T-cell (primary cell): ENCODE measurements at regions not wholly inside any gene's neighbourhood (a gene's known extent, or its start where the extent isn't known, plus 50 kb on each side); places are given as distances from the start of the nearest gene placed in this dataset.

ENCODE experiments used
- ATAC-seq, 4 experiments: fragments of 200-7000 bp in 3 of 4; fragments of 150-1000 bp in 1 of 4; cut with Tn5 transposase; replicated peaks in 1 of 4; 1 replicate in 3 of 4; 2 replicates in 1 of 4; pipeline ENCODE4 v1.10.0; 2021; ENCODE audit warnings: moderate library complexity in 3 of 4, mild to moderate bottlenecking in 2 of 4, moderate number of reproducible peaks in 1 of 4
- CTCF ChIA-PET, 2 donors: fragments of 300-600 bp; sonication (Branson Sonifier 250); formaldehyde crosslinking; loops; one replicate each; lab custom pipeline; 2022; ENCODE audit warnings: antibody characterized with exemption in 2 of 2; lab: Charles Lee
- POLR2A ChIA-PET, 2 donors: fragments of 300-600 bp; sonication (Branson Sonifier 250); formaldehyde crosslinking; loops; one replicate each; lab custom pipeline; 2022; ENCODE audit warnings: antibody characterized with exemption in 2 of 2; lab: Charles Lee
- DNase-seq, 35 experiments: peaks; one replicate each; pipeline versions ENCODE4 v3.0.0 to v3.0.0-alpha.2; 2013 to 2023
- H3K27ac ChIP-seq: one replicate; pipeline ENCODE4 v1.5.1; 2013; ENCODE audit warnings: low read length
- H3K27me3 ChIP-seq, 2 experiments: replicated peaks in 1 of 2; 1 replicate in 1 of 2; 2 replicates in 1 of 2; pipeline versions ENCODE4 v1.6.1 to v1.7.0; 2013; ENCODE audit warnings: low read length in 1 of 2, mixed read lengths in 1 of 2; ENCODE audit not compliant: control insufficient read depth in 2 of 2, insufficient read depth in 2 of 2; ENCODE audit errors: extremely low read depth in 1 of 2
- H3K36me3 ChIP-seq, 2 donors: 1 replicate in 1 of 2; 2 replicates in 1 of 2; pipeline versions ENCODE4 v1.6.1 to v1.7.0; 2013; ENCODE audit warnings: low read length in 1 of 2; ENCODE audit not compliant: control insufficient read depth in 2 of 2, insufficient read depth in 1 of 2; ENCODE audit errors: extremely low read depth in 1 of 2
- H3K4me1 ChIP-seq, 2 experiments: 1 replicate in 1 of 2; 2 replicates in 1 of 2; pipeline versions ENCODE4 v1.6.1 to v1.7.0; 2013; ENCODE audit warnings: low read length in 2 of 2, mixed read lengths in 1 of 2; ENCODE audit not compliant: insufficient read depth in 2 of 2, control insufficient read depth in 1 of 2; ENCODE audit errors: extremely low read depth in 1 of 2
- H3K4me3 ChIP-seq, 2 donors: 1 replicate in 1 of 2; 2 replicates in 1 of 2; pipeline versions ENCODE4 v1.5.1 to v1.7.0; 2013; ENCODE audit warnings: mild to moderate bottlenecking in 2 of 2, low read length in 1 of 2, moderate library complexity in 1 of 2; ENCODE audit not compliant: control insufficient read depth in 1 of 2; ENCODE audit errors: extremely low read depth in 1 of 2
- H3K9me3 ChIP-seq: 2 replicates; pipeline ENCODE4 v1.7.0; 2013
- H3K27ac Mint-ChIP-seq, 2 donors: one replicate each; pipeline ENCODE4 v1.8.0; 2020 to 2021; ENCODE audit warnings: mild to moderate bottlenecking in 2 of 2, mixed read lengths in 2 of 2
- H3K27me3 Mint-ChIP-seq, 2 donors: one replicate each; pipeline ENCODE4 v1.8.0; 2021 to 2022; ENCODE audit warnings: mixed read lengths in 2 of 2
- H3K36me3 Mint-ChIP-seq: one replicate; pipeline ENCODE4 v1.8.0; 2021; ENCODE audit warnings: mixed read lengths
- H3K4me1 Mint-ChIP-seq, 3 donors: one replicate each; pipeline ENCODE4 v1.8.0; 2020 to 2022; ENCODE audit warnings: mixed read lengths in 3 of 3, mild to moderate bottlenecking in 1 of 3
- H3K4me3 Mint-ChIP-seq, 3 donors: one replicate each; pipeline ENCODE4 v1.8.0; 2020 to 2022; ENCODE audit warnings: mild to moderate bottlenecking in 3 of 3, mixed read lengths in 3 of 3, moderate library complexity in 3 of 3
- H3K9me3 Mint-ChIP-seq, 3 donors: one replicate each; pipeline ENCODE4 v1.8.0; 2020 to 2022; ENCODE audit warnings: mixed read lengths in 3 of 3
- WGBS: methylation state at CpG from one replicate; pipeline ENCODE4 v1.1.5; 2013; ENCODE audit warnings: missing lambda C conversion rate; ENCODE audit not compliant: insufficient coverage; 5-methylcytosine and 5-hydroxymethylcytosine counted together

GRCh38 chr4:124322234-124323065 is 390.1 kb downstream of the ANKRD50 start:
- ChIA-PET POLR2A (no interaction called here), CTCF (interaction anchor here in 1 of 2 donors (0.6 kb wide), 1 partner anchor 387 kb away, joined by 3 read pairs; no protein-coding TSS in a partner anchor)
- Mint-ChIP-seq H3K36me3 (no peaks in the 10 kb centered on the region), H3K27ac (no peak overlapping the region), H3K9me3 (no peaks in the 10 kb centered on the region), H3K27me3 (no peaks in the 10 kb centered on the region), H3K4me1 (no peaks in the 10 kb centered on the region), H3K4me3 (no peak overlapping the region)
- H3K4me3 ChIP-seq: no peak overlapping the region
- peak in 1 of 4 experiments; percentile 43 for ATAC-seq
- H3K36me3 ChIP-seq: no peaks in the 10 kb centered on the region
- no peaks in the 10 kb centered on the region for H3K4me1 ChIP-seq
- no peak overlapping the region for H3K27ac ChIP-seq
- DNase-seq: peak in 1 of 35 experiments; percentile 33
- no CpG with 5 or more reads among the region's 8 CpGs for WGBS
- H3K27me3 ChIP-seq: no peaks in the 10 kb centered on the region
- H3K9me3 ChIP-seq: no peaks in the 10 kb centered on the region

- H3K4me3 ChIP-seq: no peak overlapping the region
- no peak overlapping the region for H3K4me3 Mint-ChIP-seq
- no peaks in the 10 kb centered on the region for H3K36me3 ChIP-seq
- no peaks in the 10 kb centered on the region for H3K4me1 Mint-ChIP-seq
- ChIA-PET CTCF (no interaction called here), POLR2A (no interaction called here)
- H3K27me3 Mint-ChIP-seq: no peaks in the 10 kb centered on the region
- H3K27ac ChIP-seq: no peak overlapping the region
- no peaks in the 10 kb centered on the region for H3K36me3 Mint-ChIP-seq
- H3K9me3 Mint-ChIP-seq: no peaks in the 10 kb centered on the region
- H3K9me3 ChIP-seq: no peaks in the 10 kb centered on the region
- H3K27ac Mint-ChIP-seq: no peak overlapping the region
- H3K27me3 ChIP-seq: no peaks in the 10 kb centered on the region
- ATAC-seq (no peak), DNase-seq (no peak)
- no peaks in the 10 kb centered on the region for H3K4me1 ChIP-seq
These were observed 386.8 kb downstream of the ANKRD50 start for GRCh38 chr4:124325690-124326089.

- no peaks in the 10 kb centered on the region for H3K9me3 Mint-ChIP-seq
- Histone ChIP-seq H3K4me3 (no peak overlapping the region), H3K36me3 (no peaks in the 10 kb centered on the region), H3K9me3 (no peaks in the 10 kb centered on the region), H3K27ac (no peak overlapping the region), H3K4me1 (no peaks in the 10 kb centered on the region), H3K27me3 (no peaks in the 10 kb centered on the region)
- H3K4me3 Mint-ChIP-seq: no peak overlapping the region
- no peaks in the 10 kb centered on the region for H3K27me3 Mint-ChIP-seq
- POLR2A ChIA-PET: no interaction called here
- CTCF ChIA-PET: interaction anchor here in 1 of 2 donors (0.5 kb wide), 1 partner anchor 1155 kb away, joined by 3 read pairs; no protein-coding TSS in a partner anchor
- no peaks in the 10 kb centered on the region for H3K36me3 Mint-ChIP-seq
- no peak for ATAC-seq
- H3K4me1 Mint-ChIP-seq: no peaks in the 10 kb centered on the region
- no peak overlapping the region for H3K27ac Mint-ChIP-seq
- DNase-seq: no peak
These were observed 383.4 kb downstream of the ANKRD50 start for GRCh38 chr4:124329134-124329533.

GRCh38 chr4:124330045-124330444 is 382.5 kb downstream of the ANKRD50 start:
- ATAC-seq: no peak
- H3K27me3 Mint-ChIP-seq: no peaks in the 10 kb centered on the region
- Histone ChIP-seq H3K9me3 (no peaks in the 10 kb centered on the region), H3K4me3 (no peak overlapping the region), H3K27me3 (no peaks in the 10 kb centered on the region), H3K4me1 (no peaks in the 10 kb centered on the region), H3K27ac (no peak overlapping the region), H3K36me3 (no peaks in the 10 kb centered on the region)
- ChIA-PET CTCF (no interaction called here), POLR2A (no interaction called here)
- WGBS: 78% methylated on average over 1 of the region's 3 CpGs
- no peak overlapping the region for H3K4me3 Mint-ChIP-seq
- H3K4me1 Mint-ChIP-seq: no peaks in the 10 kb centered on the region
- no peak for DNase-seq
- H3K9me3 Mint-ChIP-seq: no peaks in the 10 kb centered on the region
- no peaks in the 10 kb centered on the region for H3K36me3 Mint-ChIP-seq
- no peak overlapping the region for H3K27ac Mint-ChIP-seq

GRCh38 chr4:124331781-124332180 is 380.8 kb downstream of the ANKRD50 start:
- no CpG with 5 or more reads among the region's 1 CpG for WGBS
- no peak for DNase-seq
- H3K27me3 Mint-ChIP-seq: no peaks in the 10 kb centered on the region
- no peak overlapping the region for H3K4me3 Mint-ChIP-seq
- Histone ChIP-seq H3K4me1 (no peaks in the 10 kb centered on the region), H3K9me3 (no peaks in the 10 kb centered on the region), H3K27me3 (no peaks in the 10 kb centered on the region), H3K27ac (no peak overlapping the region), H3K36me3 (no peaks in the 10 kb centered on the region), H3K4me3 (no peak overlapping the region)
- no peaks in the 10 kb centered on the region for H3K36me3 Mint-ChIP-seq
- ChIA-PET POLR2A (no interaction called here), CTCF (interaction anchor here in 1 of 2 donors (0.6 kb wide), 1 partner anchor 51 kb away, joined by 3 read pairs; no protein-coding TSS in a partner anchor)
- no peak for ATAC-seq
- no peaks in the 10 kb centered on the region for H3K4me1 Mint-ChIP-seq
- no peak overlapping the region for H3K27ac Mint-ChIP-seq
- H3K9me3 Mint-ChIP-seq: no peaks in the 10 kb centered on the region

- H3K27ac ChIP-seq: no peak overlapping the region
- POLR2A ChIA-PET: no interaction called here
- H3K4me1 ChIP-seq: no peaks in the 10 kb centered on the region
- no peak overlapping the region for H3K4me3 ChIP-seq
- Mint-ChIP-seq H3K4me1 (no peaks in the 10 kb centered on the region), H3K36me3 (no peaks in the 10 kb centered on the region), H3K27ac (no peak overlapping the region), H3K27me3 (peaks cover 3 to 5% of the 10 kb centered on the region in 2 donors), H3K9me3 (no peaks in the 10 kb centered on the region), H3K4me3 (no peak overlapping the region)
- no peaks in the 10 kb centered on the region for H3K27me3 ChIP-seq
- no CpG with 5 or more reads among the region's 4 CpGs for WGBS
- no peaks in the 10 kb centered on the region for H3K9me3 ChIP-seq
- ATAC-seq (no peak), DNase-seq (no peak)
- CTCF ChIA-PET: interaction anchor here (0.9 to 1.8 kb wide), 2 partner anchors 950 kb away, joined by 7 read pairs; no protein-coding TSS in a partner anchor
- H3K36me3 ChIP-seq: no peaks in the 10 kb centered on the region
These were observed 379.1 kb downstream of the ANKRD50 start for GRCh38 chr4:124333466-124333865.
